IMR-90 (cell line): ENCODE measurements at regions not wholly inside any gene's neighbourhood (a gene's known extent, or its start where the extent isn't known, plus 50 kb on each side); places are given as distances from the start of the nearest gene placed in this dataset.

ENCODE experiments used
- ATAC-seq: fragments of 200-7000 bp; cut with Tn5 transposase; 2 replicates; pipeline ENCODE4 v1.9.1; 2020; ENCODE audit warnings: low read depth, mild to moderate bottlenecking, moderate library complexity
- BruUV-seq: library from RNA; stranded (reverse); fragments of 400-500 nt; replicated peaks from 2 replicates; lab custom pipeline; 2021; lab: Mats Ljungman, UMichigan
- CTCF ChIA-PET: fragments of 300-600 bp; formaldehyde crosslinking; extraction: SDS; loops from one replicate; lab custom pipeline; 2021; ENCODE audit warnings: antibody characterized with exemption; lab: Yijun Ruan, JAX
- POLR2A ChIA-PET: fragments of 300-600 bp; sonication (Branson Sonifier 250); formaldehyde crosslinking; loops from one replicate; lab custom pipeline; 2022; ENCODE audit warnings: antibody characterized with exemption; ENCODE audit not compliant: unreplicated experiment; lab: Charles Lee
- DNase-seq: peaks from one replicate; pipeline ENCODE4 v3.0.0; 2013
- H2AFZ ChIP-seq: replicated peaks from 2 replicates; pipeline ENCODE3; 2013; ENCODE audit warnings: low read length, mild to moderate bottlenecking; ENCODE audit not compliant: poor library complexity
- H2AK5ac ChIP-seq: 2 replicates; pipeline ENCODE4 v1.6.1; 2013; ENCODE audit warnings: low read depth, low read length, inconsistent platforms
- H2AK9ac ChIP-seq: replicated peaks from 2 replicates; pipeline ENCODE3; 2013; ENCODE audit warnings: mild to moderate bottlenecking, low read depth, low read length, moderate library complexity; ENCODE audit not compliant: poor library complexity
- H2BK120ac ChIP-seq: 2 replicates; pipeline ENCODE4 v1.6.1; 2013; ENCODE audit warnings: low read depth, low read length, inconsistent platforms
- H2BK15ac ChIP-seq: 3 replicates; pipeline ENCODE4 v1.6.1; 2013; ENCODE audit warnings: low read depth, low read length, inconsistent platforms
- H2BK20ac ChIP-seq: 2 replicates; pipeline ENCODE4 v1.6.1; 2013; ENCODE audit warnings: low read depth, mild to moderate bottlenecking, inconsistent platforms, low read length, moderate library complexity
- H2BK5ac ChIP-seq: 2 replicates; pipeline ENCODE4 v1.6.1; 2013; ENCODE audit warnings: mild to moderate bottlenecking, low read depth, low read length, inconsistent platforms; ENCODE audit not compliant: poor library complexity, severe bottlenecking
- H3K14ac ChIP-seq: replicated peaks from 2 replicates; pipeline ENCODE4 v1.6.1; 2013; ENCODE audit warnings: low read depth, low read length, inconsistent platforms
- H3K18ac ChIP-seq: 2 replicates; pipeline ENCODE4 v1.6.1; 2013; ENCODE audit warnings: low read depth, low read length, control low read depth
- H3K23ac ChIP-seq: 2 replicates; pipeline ENCODE4 v1.6.1; 2013; ENCODE audit warnings: low read depth, low read length, inconsistent platforms
- H3K27ac ChIP-seq: 2 replicates; pipeline ENCODE4 v1.5.1; 2013; ENCODE audit warnings: mild to moderate bottlenecking, control low read depth, low read length; ENCODE audit not compliant: insufficient read depth
- H3K27me3 ChIP-seq: 2 replicates; pipeline ENCODE4 v1.6.1; 2013; ENCODE audit warnings: low read length; ENCODE audit not compliant: control insufficient read depth, insufficient read depth
- H3K36me3 ChIP-seq: 2 replicates; pipeline ENCODE4 v1.6.1; 2013; ENCODE audit warnings: low read length, mixed read lengths; ENCODE audit not compliant: control insufficient read depth, insufficient read depth
- H3K4ac ChIP-seq: 2 replicates; pipeline ENCODE4 v1.6.1; 2013; ENCODE audit warnings: low read depth, low read length, inconsistent platforms
- H3K4me1 ChIP-seq: 2 replicates; pipeline ENCODE4 v1.6.1; 2013; ENCODE audit warnings: low read length, mixed read lengths; ENCODE audit not compliant: control insufficient read depth, insufficient read depth
- H3K4me2 ChIP-seq: 2 replicates; pipeline ENCODE4 v1.6.1; 2013; ENCODE audit warnings: low read depth, mild to moderate bottlenecking, control low read depth, low read length, moderate library complexity
- H3K4me3 ChIP-seq: 2 replicates; pipeline ENCODE4 v1.5.1; 2013; ENCODE audit warnings: low read depth, mild to moderate bottlenecking, control low read depth, low read length, moderate library complexity; ENCODE audit not compliant: insufficient read depth
- H3K56ac ChIP-seq: 2 replicates; pipeline ENCODE4 v1.6.1; 2013; ENCODE audit warnings: low read length, inconsistent platforms; ENCODE audit not compliant: insufficient read depth; ENCODE audit errors: extremely low read depth
- H3K79me1 ChIP-seq, 2 experiments: 2 replicates each; pipeline ENCODE4 v1.6.1; 2013; ENCODE audit warnings: low read length in 2 of 2, inconsistent platforms in 1 of 2, low read depth in 1 of 2
- H3K9ac ChIP-seq: 2 replicates; pipeline ENCODE4 v1.6.1; 2013; ENCODE audit warnings: low read depth, low read length, control low read depth
- H3K9me1 ChIP-seq: 2 replicates; pipeline ENCODE4 v1.6.1; 2013; ENCODE audit warnings: low read length, inconsistent platforms; ENCODE audit not compliant: insufficient read depth
- H3K9me3 ChIP-seq: 2 replicates; pipeline ENCODE4 v1.6.1; 2013; ENCODE audit warnings: low read length; ENCODE audit not compliant: control insufficient read depth, insufficient read depth
- H4K20me1 ChIP-seq: 2 replicates; pipeline ENCODE4 v1.6.1; 2013; ENCODE audit warnings: low read length, inconsistent platforms; ENCODE audit not compliant: insufficient read depth
- H4K5ac ChIP-seq: 2 replicates; pipeline ENCODE4 v1.6.1; 2013; ENCODE audit warnings: mild to moderate bottlenecking, low read depth, low read length, control low read depth
- H4K8ac ChIP-seq, 2 experiments: 2 replicates each; pipeline ENCODE4 v1.6.1; 2013; ENCODE audit warnings: low read depth in 2 of 2, low read length in 2 of 2, control low read depth in 1 of 2, inconsistent platforms in 1 of 2
- H4K91ac ChIP-seq: 2 replicates; pipeline ENCODE4 v1.6.1; 2013; ENCODE audit warnings: low read depth, low read length, inconsistent platforms; ENCODE audit not compliant: insufficient read depth
- MAZ ChIP-seq: IDR thresholded peaks from 2 replicates; pipeline ENCODE4 v1.6.1; 2012; ENCODE audit warnings: low read depth, mild to moderate bottlenecking, low read length, improper control_type of control experiment, moderate library complexity, borderline replicate concordance
- SMC3 ChIP-seq: fragments of 150-350 bp; IDR thresholded peaks from 2 replicates; pipeline ENCODE4 v1.6.1; 2016; ENCODE audit warnings: low read depth, mild to moderate bottlenecking, antibody characterized with exemption, low read length, moderate library complexity
- dilution Hi-C: fragments of 300-500 bp; cut with HindIII; formaldehyde crosslinking; loops from one replicate; pipeline ENCODE4 v1.14.3; 2018; ENCODE audit warnings: low sequenced_read_pairs; ENCODE audit not compliant: unreplicated experiment
- in situ Hi-C: fragments of 300-500 bp; cut with MboI; formaldehyde crosslinking; loops from 3 replicates; pipeline ENCODE4 v1.14.3; 2019; ENCODE audit warnings: low sequenced_read_pairs, inconsistent platforms, mixed read lengths
- intact Hi-C: fragments of 100-400 bp; cut with micrococcal nuclease; formaldehyde crosslinking; loops from 2 replicates; pipeline ENCODE4 v1.10.0; 2022

DNA sequence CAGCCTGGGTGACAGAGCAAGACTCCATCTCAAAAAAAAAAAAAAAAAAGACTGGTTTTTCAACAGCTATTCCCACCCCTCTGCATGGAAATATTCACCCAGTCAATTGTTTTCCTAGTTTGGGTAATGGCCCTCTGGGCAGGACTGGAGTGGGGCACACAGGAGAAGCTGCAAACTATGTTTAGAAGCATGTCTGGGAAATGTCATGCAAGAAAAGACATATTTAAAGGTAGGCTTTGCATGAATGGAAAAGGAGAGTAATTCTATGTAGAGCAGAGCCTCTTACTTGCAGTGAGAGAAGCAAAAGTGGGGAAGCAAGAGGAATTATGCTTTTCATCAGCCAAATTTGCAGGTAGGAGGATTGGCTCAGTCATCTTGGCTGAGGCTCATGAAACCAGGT, 276.5 kb upstream of the PLEKHG7 start:
- Histone ChIP-seq H3K9me1 (no peaks in the 10 kb centered on the region), H3K56ac (no peak overlapping the region), H3K23ac (no peak overlapping the region), H3K4me3 (no peak overlapping the region), H3K18ac (no peak overlapping the region), H3K14ac (no peak overlapping the region), H3K4ac (no peak overlapping the region), H4K20me1 (no peaks in the 10 kb centered on the region), H3K4me2 (no peak overlapping the region), H3K27ac (no peak overlapping the region), H2AK5ac (no peak overlapping the region), H4K91ac (no peak overlapping the region), H3K4me1 (no peaks in the 10 kb centered on the region), H2BK15ac (no peak overlapping the region), H4K8ac (no peak overlapping the region), H3K27me3 (peaks cover 2% of the 10 kb centered on the region; the same call in 1 of the 2 replicates), H3K79me1 (no peaks in the 10 kb centered on the region), H3K9me3 (no peaks in the 10 kb centered on the region), H2BK120ac (no peak overlapping the region), H2BK20ac (no peak overlapping the region), H2AK9ac (no peak overlapping the region), H3K36me3 (no peaks in the 10 kb centered on the region), H2BK5ac (no peak overlapping the region), H3K9ac (no peak overlapping the region), H4K5ac (no peak overlapping the region), H2AFZ (no peak overlapping the region)
- no peak for TF ChIP-seq MAZ
- no peak for TF ChIP-seq SMC3
- in situ Hi-C loops = no loop called here
- ATAC-seq (no peak), DNase-seq (no peak)
- ChIA-PET POLR2A (interaction anchor here (0.7 kb wide), 1 partner anchor 12 kb away, joined by 7 read pairs; no protein-coding TSS in a partner anchor), CTCF (no interaction called here)
- dilution Hi-C loops = no loop called here
- no TSS peak for BruUV-seq
- intact Hi-C loops = no loop called here
